Putamen (tissue), 1 donor: ENCODE measurements at regions not wholly inside any gene's neighbourhood (a gene's known extent, or its start where the extent isn't known, plus 50 kb on each side); places are given as distances from the start of the nearest gene placed in this dataset.
"Not testable (repeated sequence)": the region's sequence is repeated elsewhere in the genome, so short reads cannot be mapped to it uniquely, and the experiment has no call there.

Experiments
- DNase-seq: peaks from one replicate; pipeline ENCODE4 v3.0.0-alpha.2; 2016; ENCODE audit warnings: low spot score

GRCh38 chr13:38415233-38415632, 65.6 kb downstream of the UFM1 start:
- no peak for DNase-seq

- DNase-seq: no peak
Measured at GRCh38 chr13:38417241-38417640, 67.6 kb downstream of the UFM1 start.

- DNase-seq: no peak
Measured at GRCh38 chr13:38417727-38418126, 68.1 kb downstream of the UFM1 start.

- DNase-seq: no peak
Measured at GRCh38 chr13:38418286-38418685, 68.6 kb downstream of the UFM1 start.

GRCh38 chr13:38419312-38419873, 69.7 kb downstream of the UFM1 start:
- DNase-seq: no peak

- no peak for DNase-seq
Measured at GRCh38 chr13:38421590-38422560, 72.2 kb downstream of the UFM1 start.

GRCh38 chr13:38429916-38430315, 80.3 kb downstream of the UFM1 start:
- DNase-seq: no peak

GRCh38 chr13:38430796-38431195, 81.1 kb downstream of the UFM1 start:
- no peak for DNase-seq

GRCh38 chr13:38440666-38441065, 91.0 kb downstream of the UFM1 start:
- DNase-seq: no peak

GRCh38 chr13:38444904-38445303, 95.3 kb downstream of the UFM1 start:
- no peak for DNase-seq

- no peak for DNase-seq
Measured at GRCh38 chr13:38452656-38453055, 103.0 kb downstream of the UFM1 start.

GRCh38 chr13:38462605-38463004, 113.0 kb downstream of the UFM1 start:
- no peak for DNase-seq

GRCh38 chr13:38463048-38463447, 113.4 kb downstream of the UFM1 start:
- DNase-seq: no peak

- DNase-seq: not testable (repeated sequence)
Measured at GRCh38 chr13:38472411-38472810, 122.8 kb downstream of the UFM1 start.

GRCh38 chr13:38473305-38473704, 123.7 kb downstream of the UFM1 start:
- no peak for DNase-seq

- DNase-seq: no peak
Measured at GRCh38 chr13:38477676-38478075, 128.0 kb downstream of the UFM1 start.

- DNase-seq: no peak
Measured at GRCh38 chr13:38483623-38484022, 134.0 kb downstream of the UFM1 start.

- DNase-seq: no peak
Measured at GRCh38 chr13:38490657-38491056, 141.0 kb downstream of the UFM1 start.

- DNase-seq: no peak
Measured at GRCh38 chr13:38494445-38494844, 144.8 kb downstream of the UFM1 start.

GRCh38 chr13:38496917-38497316, 147.3 kb downstream of the UFM1 start:
- DNase-seq: no peak

GRCh38 chr13:38498271-38498670, 148.6 kb downstream of the UFM1 start:
- DNase-seq: no peak

GRCh38 chr13:38514575-38514974, 164.9 kb downstream of the UFM1 start:
- DNase-seq: no peak

- no peak for DNase-seq
Measured at GRCh38 chr13:38518328-38518727, 168.5 kb upstream of the FREM2 start.
